GM12875 (cell line): ENCODE measurements at regions not wholly inside any gene's neighbourhood (a gene's known extent, or its start where the extent isn't known, plus 50 kb on each side); places are given as distances from the start of the nearest gene placed in this dataset.

Source experiments
- H3K4me3 ChIP-seq: one replicate; pipeline ENCODE4 v1.5.1; 2011; ENCODE audit warnings: low read depth, low read length, control low read depth
- CTCF ChIP-seq: IDR thresholded peaks from 2 replicates; pipeline ENCODE4 v1.5.1; 2011; ENCODE audit warnings: low read depth, mild to moderate bottlenecking, control low read depth, inconsistent platforms, low read length, moderate library complexity, borderline replicate concordance; ENCODE audit not compliant: insufficient read depth

DNA sequence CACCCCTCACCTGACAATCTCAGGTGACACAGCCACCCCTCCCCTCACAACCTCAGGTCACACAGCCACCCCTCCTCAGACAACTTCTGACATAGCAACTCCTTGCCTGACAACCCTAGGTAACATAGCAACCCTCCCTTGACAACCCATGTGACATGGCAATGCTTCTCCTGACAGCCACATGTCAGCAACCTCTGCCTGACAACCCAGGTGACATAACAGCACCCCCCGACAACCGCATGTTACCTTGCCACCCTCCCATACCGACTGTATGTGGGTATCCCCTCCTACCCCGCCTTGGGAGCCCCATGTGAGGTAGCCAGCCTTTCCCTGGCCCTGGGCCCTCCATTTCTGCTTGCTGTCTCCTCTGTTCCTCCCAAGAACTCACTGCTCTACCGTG lies 77.7 kb upstream of the B3GAT1 start:
- no peak for TF ChIP-seq CTCF
- no peak overlapping the region for H3K4me3 ChIP-seq

GRCh38 chr11:134488913-134489312 lies 76.9 kb upstream of the B3GAT1 start:
- no peak overlapping the region for H3K4me3 ChIP-seq

GRCh38 chr11:134488512-134488911 lies 76.5 kb upstream of the B3GAT1 start:
- no peak overlapping the region for H3K4me3 ChIP-seq
- TF ChIP-seq CTCF = no peak

More at GRCh38 chr11:134488913-134489312, 76.9 kb upstream of the B3GAT1 start:
- no peak for TF ChIP-seq CTCF

DNA sequence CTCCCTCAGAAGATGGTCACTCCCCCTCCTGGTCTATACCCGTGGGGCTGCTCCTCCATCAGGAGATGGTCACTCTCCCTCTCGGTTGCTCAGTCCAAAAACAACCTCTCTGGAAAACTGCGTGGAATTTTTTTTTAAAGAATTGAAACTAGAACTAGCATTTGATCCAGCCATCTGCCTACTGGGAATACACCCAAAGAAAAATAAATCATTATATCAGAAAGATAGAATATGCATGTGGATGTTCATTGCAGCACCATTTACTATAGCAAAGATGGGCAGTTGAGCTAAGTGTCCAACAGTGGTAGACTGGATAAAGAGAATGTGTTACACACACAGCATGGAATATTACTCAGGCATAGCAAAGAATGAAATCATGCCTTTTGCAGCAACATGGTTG lies 75.7 kb upstream of the B3GAT1 start:
- no peak overlapping the region for H3K4me3 ChIP-seq
- no peak for TF ChIP-seq CTCF

DNA sequence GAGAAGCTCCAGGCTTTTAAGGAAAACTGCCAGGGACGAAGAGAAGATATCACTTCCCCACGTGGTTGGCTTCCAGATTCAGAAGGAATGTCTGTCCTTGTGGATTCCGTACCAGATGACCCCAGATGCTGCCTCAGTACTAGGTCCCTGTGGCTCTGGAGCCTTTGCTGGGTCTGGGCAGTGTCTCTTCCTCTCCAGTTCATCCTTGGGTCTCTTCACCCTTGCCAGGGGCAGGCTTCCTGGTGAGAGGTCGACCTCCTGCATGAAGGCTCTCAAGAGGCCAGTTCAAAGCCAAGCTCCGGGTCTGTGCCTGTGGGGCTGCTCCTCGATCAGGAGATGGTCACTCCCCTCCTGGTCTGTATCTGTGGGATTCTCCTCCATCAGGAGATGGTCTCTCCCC lies 74.7 kb upstream of the B3GAT1 start:
- H3K4me3 ChIP-seq = no peak overlapping the region
- TF ChIP-seq CTCF = no peak

- no peak for TF ChIP-seq CTCF
- H3K4me3 ChIP-seq = no peak overlapping the region
Observed at GRCh38 chr11:134486106-134486505, 74.1 kb upstream of the B3GAT1 start.

DNA sequence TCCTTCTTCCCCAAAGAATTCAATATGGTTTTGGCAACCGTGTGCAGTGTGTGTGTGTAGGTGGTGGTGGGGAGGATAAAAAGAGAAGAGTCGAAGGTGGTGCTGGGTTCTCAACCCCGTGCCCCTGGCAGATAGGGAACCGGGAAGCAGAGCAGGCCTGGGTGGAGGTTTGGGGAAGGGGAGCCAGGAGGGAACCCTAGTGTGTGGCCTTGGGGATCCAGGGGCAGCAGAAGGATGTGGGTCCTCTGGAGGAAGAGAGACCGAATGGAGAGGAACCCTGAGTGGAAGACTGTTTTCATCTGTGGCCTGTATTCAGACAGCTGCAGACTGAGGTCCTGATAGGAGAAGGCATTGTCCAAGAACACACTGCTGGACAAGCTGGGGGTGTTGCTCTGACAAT lies 73.3 kb upstream of the B3GAT1 start:
- no peak for TF ChIP-seq CTCF

More for the DNA sequence above, 73.3 kb upstream of the B3GAT1 start:
- H3K4me3 ChIP-seq = no peak overlapping the region
